Fibroblast of skin of scalp (primary cell): ENCODE measurements at regions not wholly inside any gene's neighbourhood (a gene's known extent, or its start where the extent isn't known, plus 50 kb on each side); places are given as distances from the start of the nearest gene placed in this dataset.
"Not testable (repeated sequence)": the region's sequence is repeated elsewhere in the genome, so short reads cannot be mapped to it uniquely, and the experiment has no call there.

Source experiments
- DNase-seq: peaks from one replicate; pipeline ENCODE4 v3.0.0-alpha.2; 2013

- DNase-seq: peak; percentile 82
These were observed 152.1 kb upstream of the EEA1 start for GRCh38 chr12:93080994-93081809.

DNA sequence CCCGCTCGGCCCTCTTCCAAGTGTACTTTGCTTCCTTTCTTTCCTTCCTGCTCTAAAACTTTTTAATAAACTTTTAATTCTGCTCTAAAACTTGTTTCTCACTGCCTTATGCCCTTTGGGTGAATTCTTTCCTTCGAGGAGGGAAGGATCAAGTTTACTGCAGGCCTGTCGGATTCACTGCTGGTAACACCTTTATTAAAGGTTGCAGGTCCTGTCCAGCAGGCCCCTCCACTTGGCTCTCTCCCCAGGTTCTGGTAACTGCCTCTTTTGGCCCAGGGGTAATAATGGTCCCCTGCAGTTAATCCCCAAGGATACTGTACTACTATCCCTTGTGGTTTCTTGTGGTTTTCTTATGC, 152.7 kb upstream of the EEA1 start:
- no peak for DNase-seq

GRCh38 chr12:93085383-93086287, 156.5 kb upstream of the EEA1 start:
- DNase-seq: no peak

DNA sequence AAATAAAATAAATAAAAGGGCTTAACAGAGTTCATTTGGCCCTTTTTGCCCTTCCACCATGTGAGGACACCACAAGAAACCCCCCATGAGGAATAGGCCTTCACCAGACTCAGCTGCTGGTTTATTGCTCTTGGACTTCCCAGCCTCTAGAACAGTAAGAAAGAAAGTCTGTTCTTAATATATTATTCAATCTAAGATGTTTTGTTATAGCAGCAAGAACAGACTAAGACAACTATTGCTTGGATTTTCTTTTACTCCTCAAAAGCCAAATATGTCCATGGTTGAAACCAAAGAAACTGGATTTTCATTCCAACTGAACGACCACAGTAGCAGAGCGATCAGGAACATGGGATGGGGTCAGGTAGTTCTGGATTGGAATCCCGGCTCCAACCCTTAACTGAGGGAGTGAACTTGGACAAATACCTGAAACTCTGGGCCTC, 157.2 kb upstream of the EEA1 start:
- no peak for DNase-seq

DNA sequence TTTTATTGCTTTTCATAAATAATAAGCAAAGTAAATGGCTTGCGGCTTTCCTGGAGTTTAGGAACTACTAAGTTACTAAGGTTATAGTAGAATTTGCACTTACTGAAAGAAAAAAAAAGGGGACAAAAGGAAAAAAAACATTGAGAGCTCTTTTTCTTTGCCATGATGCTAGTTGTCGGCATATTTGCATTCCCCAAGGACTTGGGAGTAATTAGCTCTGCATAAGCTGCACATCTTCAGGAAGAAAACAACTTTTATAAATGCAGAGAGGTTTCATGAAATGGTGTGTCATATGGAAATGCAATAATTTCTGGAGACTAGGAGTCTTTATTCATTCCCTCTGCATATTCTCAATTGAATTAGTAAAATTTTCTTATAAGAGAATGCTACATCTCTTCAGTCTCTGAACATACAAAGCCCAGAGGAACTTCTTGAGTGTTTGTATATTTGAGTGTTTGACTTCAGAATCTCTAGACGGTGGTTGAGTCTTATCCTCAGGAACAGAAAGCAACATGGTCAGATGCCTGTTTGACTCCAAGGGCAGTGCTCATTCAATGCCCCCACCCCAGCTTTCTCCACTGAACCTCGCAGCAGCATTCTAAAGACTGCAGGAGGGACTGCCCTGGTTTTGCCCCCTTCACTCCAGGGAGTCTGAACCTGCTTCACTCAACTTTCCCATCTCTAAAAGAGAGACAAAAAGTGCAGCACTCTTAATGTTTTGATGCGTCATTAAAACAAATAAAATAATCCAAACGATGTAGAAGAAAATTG, 158.9 kb upstream of the EEA1 start:
- peak; percentile 43 for DNase-seq

- DNase-seq: peak; percentile 38
These were observed 160.9 kb upstream of the EEA1 start for GRCh38 chr12:93089805-93090569.

DNA sequence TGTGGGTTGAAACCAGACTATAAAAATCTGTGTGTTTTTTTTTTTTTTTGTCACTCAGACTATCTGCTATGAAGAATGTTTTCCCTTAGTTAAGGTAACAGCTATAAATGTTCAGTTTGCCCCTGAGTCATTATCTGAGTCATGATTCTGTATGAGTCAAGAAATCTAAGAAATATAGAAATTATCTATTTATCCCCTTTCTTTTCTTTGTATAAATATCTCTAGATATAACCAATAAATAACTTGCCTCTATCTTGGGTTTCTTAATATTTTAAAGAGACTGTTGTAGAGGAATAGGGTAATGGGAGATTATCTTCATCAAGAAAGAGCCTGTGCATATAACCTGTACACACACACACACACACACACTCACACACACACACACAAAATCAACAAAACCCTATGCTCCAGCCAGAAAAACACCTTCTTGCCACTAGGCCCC, 161.7 kb upstream of the EEA1 start:
- DNase-seq: peak; percentile 60

DNA sequence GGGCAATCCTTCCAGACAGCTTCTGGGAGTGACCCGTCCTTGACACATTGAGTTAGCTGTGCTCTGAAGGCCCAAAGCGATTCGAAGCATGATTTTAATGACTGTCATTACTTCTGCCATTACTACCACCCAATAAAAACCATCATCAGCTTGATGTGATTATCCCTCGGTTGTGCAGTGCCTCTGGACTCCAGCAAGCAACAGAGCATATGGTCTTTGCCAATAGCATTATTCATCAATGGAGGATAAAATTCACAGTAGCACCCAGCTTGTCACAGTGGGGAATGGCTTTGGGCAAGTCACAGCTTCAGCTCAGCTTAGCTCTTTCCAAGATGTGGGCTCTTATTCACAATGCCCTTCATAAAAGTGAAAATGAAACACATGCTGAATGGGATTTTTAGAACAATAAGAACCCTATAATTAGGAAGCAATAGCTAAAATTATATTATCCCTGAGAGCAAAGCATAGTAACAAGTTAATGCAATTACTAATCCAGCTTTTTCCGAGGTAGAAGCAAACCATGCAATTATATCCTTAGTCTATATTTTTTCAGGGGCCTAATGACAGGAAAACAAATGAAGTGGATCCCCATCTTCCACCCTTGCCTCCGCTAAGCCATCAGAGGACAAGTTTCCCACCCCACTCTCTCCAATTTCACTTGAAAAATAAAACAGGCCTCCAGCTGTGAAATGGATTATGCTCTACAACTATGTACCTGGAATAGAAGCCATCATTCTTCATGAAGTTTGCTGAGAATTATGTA, 163.0 kb upstream of the EEA1 start:
- DNase-seq: no peak

- no peak for DNase-seq
These were observed 163.5 kb upstream of the EEA1 start for GRCh38 chr12:93092649-93092945.

DNA sequence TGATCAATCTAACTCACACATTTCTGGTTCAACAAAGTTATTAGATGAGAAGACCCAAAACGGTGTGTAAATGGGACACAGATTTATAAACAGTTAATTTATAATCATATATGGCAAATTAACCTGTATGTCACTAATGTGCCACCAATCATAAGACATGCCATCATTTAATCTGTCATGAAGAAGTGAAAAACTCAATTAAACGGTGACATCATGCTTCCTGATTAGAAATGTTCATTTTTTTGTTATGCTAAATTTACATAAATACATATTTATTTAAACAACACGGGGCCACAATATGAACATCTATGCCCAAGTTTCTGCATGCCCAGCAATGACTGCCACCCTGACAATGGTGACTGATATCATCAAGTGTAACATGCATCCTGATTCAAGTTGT, 164.1 kb upstream of the EEA1 start:
- DNase-seq: no peak

- not testable (repeated sequence) for DNase-seq
These were observed 165.1 kb upstream of the EEA1 start for GRCh38 chr12:93094222-93094621.

DNA sequence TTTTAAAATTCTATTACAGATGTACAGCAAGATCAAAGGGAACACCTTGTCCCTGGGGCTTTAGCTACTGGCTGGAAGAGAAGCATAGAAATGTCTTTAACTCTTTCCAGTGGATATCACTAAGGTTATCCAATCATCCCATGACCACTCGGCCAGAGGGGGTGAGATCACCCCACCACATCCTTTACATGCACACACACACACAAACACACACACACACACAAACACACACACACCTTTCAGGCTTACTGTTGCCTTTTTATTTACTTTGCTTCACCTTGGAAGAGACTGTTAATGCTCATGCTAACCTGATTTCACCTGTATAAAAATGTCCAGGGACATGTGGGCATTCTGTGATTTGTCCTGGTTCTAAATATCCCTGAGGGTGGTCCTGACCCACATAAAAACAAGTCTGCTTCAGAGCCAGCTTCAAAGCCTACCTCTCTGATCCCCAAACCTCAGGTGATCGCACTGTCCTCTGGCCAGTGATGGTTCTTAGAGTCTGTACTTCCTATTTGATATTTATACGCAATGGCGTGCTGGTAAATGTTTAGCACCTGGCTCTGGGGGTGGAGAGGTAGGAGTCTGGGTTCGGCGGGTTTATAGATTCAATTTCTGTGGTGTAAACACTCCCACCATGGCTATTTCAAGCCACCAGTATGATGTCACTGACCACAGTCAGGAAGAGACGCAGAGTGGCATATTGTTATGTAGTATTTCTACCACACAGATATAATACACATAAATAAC, 166.1 kb upstream of the EEA1 start:
- DNase-seq: no peak

DNA sequence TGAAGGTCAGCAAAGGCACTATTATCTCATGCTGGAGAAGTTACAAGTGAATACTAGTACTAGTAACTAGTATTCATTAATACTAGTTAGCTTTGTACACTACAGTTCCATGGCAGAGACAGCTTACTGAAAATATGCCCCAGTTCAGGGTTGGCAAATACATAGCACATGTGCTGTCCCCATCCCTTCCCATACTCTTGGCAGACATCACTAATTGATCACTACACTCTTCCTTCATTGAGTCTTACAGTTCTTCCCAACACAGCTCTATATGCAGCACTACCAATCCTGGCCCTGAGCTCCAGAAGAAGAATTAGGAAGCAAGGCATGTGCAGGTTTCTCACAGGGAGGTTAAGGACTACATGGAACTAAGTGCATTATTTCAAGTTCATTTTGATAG, 168.3 kb upstream of the EEA1 start:
- DNase-seq: no peak

- peak; percentile 61 for DNase-seq
These were observed 169.0 kb upstream of the EEA1 start for GRCh38 chr12:93098077-93098476.

GRCh38 chr12:93099792-93100191, 170.7 kb upstream of the EEA1 start:
- DNase-seq: no peak

GRCh38 chr12:93100610-93101009, 171.5 kb upstream of the EEA1 start:
- peak; percentile 59 for DNase-seq

DNA sequence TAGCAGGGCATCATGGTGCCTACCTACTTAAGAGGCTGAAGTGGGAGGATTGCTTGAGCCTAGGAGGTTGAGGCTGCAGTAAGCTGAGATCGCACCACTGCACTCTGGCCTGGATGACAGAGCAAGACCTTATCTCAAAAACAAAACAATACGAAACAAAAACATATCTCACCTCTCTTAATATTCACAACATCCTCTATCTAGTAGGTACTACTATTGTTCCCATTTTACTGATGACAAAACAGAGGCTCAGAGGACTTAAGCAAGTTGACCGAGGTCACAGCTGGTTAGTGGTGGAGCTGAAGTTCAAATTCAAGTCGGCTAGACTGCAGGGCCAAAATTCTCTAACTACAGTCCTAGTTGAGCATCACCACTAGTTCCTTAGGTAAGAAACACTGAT, 172.3 kb upstream of the EEA1 start:
- no peak for DNase-seq

DNA sequence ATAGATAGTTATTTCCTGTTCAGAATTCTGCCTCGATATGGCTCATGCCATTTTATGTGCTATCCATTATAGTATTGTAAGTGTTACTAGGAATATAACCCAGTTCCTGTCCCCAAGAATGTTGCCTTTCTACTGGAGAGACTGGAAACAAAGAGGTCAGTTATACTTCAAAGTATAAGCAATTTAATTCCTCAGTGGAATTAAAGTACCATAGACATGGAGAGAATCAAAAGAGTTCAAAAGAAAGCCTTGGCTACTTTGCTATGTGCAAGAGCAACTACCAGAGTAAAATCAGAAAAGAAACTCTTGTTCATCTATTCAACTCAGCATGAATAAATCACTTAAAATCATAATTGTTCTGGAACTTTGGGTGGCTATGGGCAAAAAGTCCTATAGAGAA, 173.2 kb upstream of the EEA1 start:
- DNase-seq: no peak

DNA sequence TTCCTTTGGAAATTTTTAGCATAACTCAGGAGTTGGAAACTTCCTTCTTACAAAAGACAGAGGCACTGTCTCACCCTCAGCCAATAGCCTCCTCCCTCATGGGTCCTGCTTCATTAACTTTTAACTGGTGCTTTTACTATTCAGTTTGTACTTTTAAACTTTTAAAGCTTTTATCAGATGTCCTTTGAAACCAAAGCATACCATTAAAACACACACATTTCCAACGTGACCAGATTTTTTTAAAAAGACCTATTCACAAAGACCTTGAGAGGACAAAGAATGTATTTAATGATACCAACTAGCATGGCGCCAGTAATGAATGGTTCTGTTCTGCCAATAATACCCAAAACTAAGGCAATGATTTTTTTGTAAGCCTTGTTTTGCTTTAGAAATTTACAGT, 173.6 kb upstream of the EEA1 start:
- DNase-seq: no peak

DNA sequence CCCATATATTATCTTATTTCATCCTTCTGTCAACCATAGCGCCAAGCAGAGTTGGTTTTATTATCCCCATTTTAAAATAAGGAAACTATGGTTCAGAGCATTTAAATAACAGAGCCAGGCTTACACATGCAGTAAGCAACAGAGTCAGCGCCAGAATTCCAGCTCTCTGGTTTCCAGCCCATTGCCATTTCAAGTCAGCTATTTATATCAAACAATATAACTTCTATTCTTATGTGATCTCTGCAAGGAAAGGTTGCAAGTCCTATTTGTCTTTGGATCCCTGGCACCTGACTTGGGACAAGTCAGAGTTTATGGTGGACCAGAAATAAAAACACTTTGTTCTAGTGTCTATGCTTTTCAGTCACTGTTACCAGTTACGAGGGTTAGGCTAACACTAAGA, 174.1 kb upstream of the EEA1 start:
- no peak for DNase-seq

- no peak for DNase-seq
These were observed 175.4 kb upstream of the EEA1 start for GRCh38 chr12:93104535-93104934.
